Prostate gland (tissue), 2 donors: ENCODE measurements at regions not wholly inside any gene's neighbourhood (a gene's known extent, or its start where the extent isn't known, plus 50 kb on each side); places are given as distances from the start of the nearest gene placed in this dataset.

Experiments
- DNase-seq: peaks from one replicate; pipeline ENCODE4 v3.0.0-alpha.2; 2019; ENCODE audit warnings: low spot score
- H3K27ac ChIP-seq, 2 donors: fragments of 200-600 bp; sonication (generic); 2 replicates each; pipeline ENCODE4 v1.5.1; 2017 to 2019
- H3K27me3 ChIP-seq: fragments of 200-600 bp; sonication (generic); replicated peaks from 2 replicates; pipeline ENCODE4 v1.5.1; 2019; ENCODE audit not compliant: insufficient read depth
- H3K36me3 ChIP-seq, 2 donors: fragments of 200-600 bp; sonication (generic); 1 replicate in 1 of 2; 2 replicates in 1 of 2; pipeline versions ENCODE4 v1.5.1 to v1.8.1; 2017 to 2019
- H3K4me1 ChIP-seq: fragments of 200-600 bp; sonication (generic); replicated peaks from 2 replicates; pipeline ENCODE4 v1.5.1; 2019
- H3K4me3 ChIP-seq, 2 donors: fragments of 200-600 bp; sonication (generic); 2 replicates each; pipeline ENCODE4 v1.5.1; 2017 to 2019
- H3K9me3 ChIP-seq: fragments of 200-600 bp; sonication (generic); 2 replicates; pipeline ENCODE4 v1.5.1; 2017
- CTCF ChIP-seq, 4 experiments: fragments of 200-600 bp in 2 of 4; fragments of 450-650 bp in 2 of 4; sonication (generic) in 2 of 4; IDR thresholded peaks; 1 replicate in 3 of 4; 2 replicates in 1 of 4; pipeline ENCODE4 v1.5.1; 2016 to 2019; ENCODE audit warnings: antibody characterized with exemption in 4 of 4, mild to moderate bottlenecking in 2 of 4, moderate library complexity in 2 of 4
- POLR2A ChIP-seq: fragments of 450-650 bp; IDR thresholded peaks from one replicate; pipeline ENCODE4 v1.6.1; 2016; ENCODE audit warnings: antibody characterized with exemption, mild to moderate bottlenecking
- POLR2AphosphoS5 ChIP-seq: sonication (generic); formaldehyde crosslinking; IDR thresholded peaks from one replicate; pipeline ENCODE4 v1.6.1; 2017; ENCODE audit warnings: antibody characterized with exemption
- WGBS: methylation state at CpG from one replicate; pipeline ENCODE4 v1.1.5; 2018; 5-methylcytosine and 5-hydroxymethylcytosine counted together
- intact Hi-C: fragments of 100-400 bp; cut with DNase I; formaldehyde crosslinking; loops from one replicate; pipeline ENCODE4 v1.14.2; 2022

GRCh38 chr9:1748407-1748806 lies 266.7 kb upstream of the SMARCA2 start:
- intact Hi-C loops, result no loop called here
- DNase-seq, result no peak
- 40% methylated on average over 1 of the region's 1 CpG for WGBS

GRCh38 chr9:1757186-1757585 lies 258.0 kb upstream of the SMARCA2 start:
- Histone ChIP-seq H3K4me3 (no peak overlapping the region), H3K9me3 (no peaks in the 10 kb centered on the region), H3K27ac (no peak overlapping the region), H3K27me3 (no peaks in the 10 kb centered on the region), H3K4me1 (no peaks in the 10 kb centered on the region), H3K36me3 (no peaks in the 10 kb centered on the region)
- TF ChIP-seq POLR2AphosphoS5 (no peak), POLR2A (no peak), CTCF (IDR thresholded peaks at IDR 0.05) (no peak)
- DNase-seq, result no peak
- intact Hi-C loops, result no loop called here
- 76% methylated on average over 5 of the region's 5 CpGs for WGBS

More at GRCh38 chr9:1748407-1748806, 266.7 kb upstream of the SMARCA2 start:
- no peaks in the 10 kb centered on the region for H3K4me1 ChIP-seq
- no peak overlapping the region for H3K27ac ChIP-seq
- no peaks in the 10 kb centered on the region for H3K9me3 ChIP-seq
- TF ChIP-seq POLR2AphosphoS5 (no peak), CTCF (IDR thresholded peaks at IDR 0.05) (no peak), POLR2A (no peak)
- no peaks in the 10 kb centered on the region for H3K36me3 ChIP-seq
- no peak overlapping the region for H3K4me3 ChIP-seq
- no peaks in the 10 kb centered on the region for H3K27me3 ChIP-seq

GRCh38 chr9:1759009-1759408 lies 256.1 kb upstream of the SMARCA2 start:
- intact Hi-C loops, result no loop called here
- no peak overlapping the region for H3K27ac ChIP-seq
- TF ChIP-seq CTCF (IDR thresholded peaks at IDR 0.05) (no peak), POLR2A (no peak), POLR2AphosphoS5 (no peak)
- H3K36me3 ChIP-seq, result no peaks in the 10 kb centered on the region
- 81% methylated on average over 2 of the region's 2 CpGs for WGBS
- no peaks in the 10 kb centered on the region for H3K9me3 ChIP-seq
- no peaks in the 10 kb centered on the region for H3K4me1 ChIP-seq
- no peaks in the 10 kb centered on the region for H3K27me3 ChIP-seq
- no peak for DNase-seq
- H3K4me3 ChIP-seq, result no peak overlapping the region

GRCh38 chr9:1759771-1760300 lies 255.3 kb upstream of the SMARCA2 start:
- TF ChIP-seq CTCF (IDR thresholded peaks at IDR 0.05), result no peak
- TF ChIP-seq POLR2AphosphoS5, result no peak
- no peak for TF ChIP-seq POLR2A
- Histone ChIP-seq H3K9me3 (no peaks in the 10 kb centered on the region), H3K27me3 (no peaks in the 10 kb centered on the region), H3K36me3 (no peaks in the 10 kb centered on the region), H3K4me1 (no peaks in the 10 kb centered on the region), H3K27ac (no peak overlapping the region), H3K4me3 (no peak overlapping the region)
- 58% methylated on average over 5 of the region's 5 CpGs for WGBS
- intact Hi-C loops, result no loop called here
- DNase-seq, result no peak

- Histone ChIP-seq H3K27ac (no peak overlapping the region), H3K27me3 (no peaks in the 10 kb centered on the region), H3K4me3 (no peak overlapping the region), H3K9me3 (no peaks in the 10 kb centered on the region), H3K36me3 (no peaks in the 10 kb centered on the region), H3K4me1 (no peaks in the 10 kb centered on the region)
- 47% methylated on average over 4 of the region's 4 CpGs for WGBS
- TF ChIP-seq CTCF (IDR thresholded peaks at IDR 0.05) (no peak), POLR2AphosphoS5 (no peak), POLR2A (no peak)
- DNase-seq, result no peak
- intact Hi-C loops, result no loop called here
These were observed 253.3 kb upstream of the SMARCA2 start for GRCh38 chr9:1761807-1762206.
